Globus pallidus (tissue), 1 donor: ENCODE measurements at regions not wholly inside any gene's neighbourhood (a gene's known extent, or its start where the extent isn't known, plus 50 kb on each side); places are given as distances from the start of the nearest gene placed in this dataset.

Source experiments
- DNase-seq: peaks from one replicate; pipeline ENCODE4 v3.0.0-alpha.2; 2015; ENCODE audit warnings: low spot score

GRCh38 chr20:48205281-48205782 lies 420.1 kb upstream of the SULF2 start:
- DNase-seq, result no peak

GRCh38 chr20:48204499-48204898 lies 419.2 kb upstream of the SULF2 start:
- no peak for DNase-seq

- DNase-seq, result no peak
These were observed 418.0 kb upstream of the SULF2 start for GRCh38 chr20:48203252-48203651.

- no peak for DNase-seq
These were observed 417.2 kb upstream of the SULF2 start for GRCh38 chr20:48202334-48203113.

GRCh38 chr20:48201885-48202284 lies 416.6 kb upstream of the SULF2 start:
- DNase-seq, result no peak

- no peak for DNase-seq
These were observed 415.9 kb upstream of the SULF2 start for GRCh38 chr20:48201188-48201587.

GRCh38 chr20:48198929-48199451 lies 413.7 kb upstream of the SULF2 start:
- no peak for DNase-seq

GRCh38 chr20:48197066-48197465 lies 411.8 kb upstream of the SULF2 start:
- no peak for DNase-seq

- DNase-seq, result no peak
These were observed 411.2 kb upstream of the SULF2 start for GRCh38 chr20:48196486-48196885.

GRCh38 chr20:48196001-48196400 lies 410.7 kb upstream of the SULF2 start:
- DNase-seq, result no peak

- DNase-seq, result no peak
These were observed 410.0 kb upstream of the SULF2 start for GRCh38 chr20:48195121-48195870.

GRCh38 chr20:48194583-48194982 lies 409.3 kb upstream of the SULF2 start:
- no peak for DNase-seq

- DNase-seq, result no peak
These were observed 408.5 kb upstream of the SULF2 start for GRCh38 chr20:48193627-48194425.

GRCh38 chr20:48192109-48192508 lies 406.8 kb upstream of the SULF2 start:
- DNase-seq, result no peak

GRCh38 chr20:48191200-48191599 lies 405.9 kb upstream of the SULF2 start:
- no peak for DNase-seq

- DNase-seq, result no peak
These were observed 405.5 kb upstream of the SULF2 start for GRCh38 chr20:48190757-48191156.

GRCh38 chr20:48189181-48189580 lies 403.9 kb upstream of the SULF2 start:
- DNase-seq, result peak; percentile 9

- no peak for DNase-seq
These were observed 402.6 kb upstream of the SULF2 start for GRCh38 chr20:48187851-48188250.

- DNase-seq, result no peak
These were observed 401.6 kb upstream of the SULF2 start for GRCh38 chr20:48186915-48187314.

- DNase-seq, result no peak
These were observed 401.2 kb upstream of the SULF2 start for GRCh38 chr20:48186447-48186846.

GRCh38 chr20:48184229-48184628 lies 398.9 kb upstream of the SULF2 start:
- no peak for DNase-seq

GRCh38 chr20:48181261-48181935 lies 396.1 kb upstream of the SULF2 start:
- DNase-seq, result no peak
